ENCODE measurements at regions not wholly inside any gene's neighbourhood (a gene's known extent, or its start where the extent isn't known, plus 50 kb on each side); places are given as distances from the start of the nearest gene placed in this dataset.

GRCh38 chr12:34602213-34602940 lies 580.1 kb downstream of the ALG10 start:
- H3K4me1 ChIP-seq, result no peaks in the 10 kb centered on the region
- H3K36me3 ChIP-seq, result no peaks in the 10 kb centered on the region
- no peaks in the 10 kb centered on the region for H3K27me3 ChIP-seq (ENCODE audit: low read depth)
- intact Hi-C loops (cut with DNase I), result no loop called here
- TF ChIP-seq, protein P1, sequence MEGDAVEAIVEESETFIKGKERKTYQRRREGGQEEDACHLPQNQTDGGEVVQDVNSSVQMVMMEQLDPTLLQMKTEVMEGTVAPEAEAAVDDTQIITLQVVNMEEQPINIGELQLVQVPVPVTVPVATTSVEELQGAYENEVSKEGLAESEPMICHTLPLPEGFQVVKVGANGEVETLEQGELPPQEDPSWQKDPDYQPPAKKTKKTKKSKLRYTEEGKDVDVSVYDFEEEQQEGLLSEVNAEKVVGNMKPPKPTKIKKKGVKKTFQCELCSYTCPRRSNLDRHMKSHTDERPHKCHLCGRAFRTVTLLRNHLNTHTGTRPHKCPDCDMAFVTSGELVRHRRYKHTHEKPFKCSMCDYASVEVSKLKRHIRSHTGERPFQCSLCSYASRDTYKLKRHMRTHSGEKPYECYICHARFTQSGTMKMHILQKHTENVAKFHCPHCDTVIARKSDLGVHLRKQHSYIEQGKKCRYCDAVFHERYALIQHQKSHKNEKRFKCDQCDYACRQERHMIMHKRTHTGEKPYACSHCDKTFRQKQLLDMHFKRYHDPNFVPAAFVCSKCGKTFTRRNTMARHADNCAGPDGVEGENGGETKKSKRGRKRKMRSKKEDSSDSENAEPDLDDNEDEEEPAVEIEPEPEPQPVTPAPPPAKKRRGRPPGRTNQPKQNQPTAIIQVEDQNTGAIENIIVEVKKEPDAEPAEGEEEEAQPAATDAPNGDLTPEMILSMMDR (IDR thresholded peaks at IDR 0.05), result no peak
- ATAC-seq, result no peak
- H3K4me3 ChIP-seq, result no peak overlapping the region
- no peak overlapping the region for H3K27ac ChIP-seq
- DNase-seq, result peak; percentile 12
- peaks cover 42% of the 10 kb centered on the region for H3K9me3 ChIP-seq

DNA sequence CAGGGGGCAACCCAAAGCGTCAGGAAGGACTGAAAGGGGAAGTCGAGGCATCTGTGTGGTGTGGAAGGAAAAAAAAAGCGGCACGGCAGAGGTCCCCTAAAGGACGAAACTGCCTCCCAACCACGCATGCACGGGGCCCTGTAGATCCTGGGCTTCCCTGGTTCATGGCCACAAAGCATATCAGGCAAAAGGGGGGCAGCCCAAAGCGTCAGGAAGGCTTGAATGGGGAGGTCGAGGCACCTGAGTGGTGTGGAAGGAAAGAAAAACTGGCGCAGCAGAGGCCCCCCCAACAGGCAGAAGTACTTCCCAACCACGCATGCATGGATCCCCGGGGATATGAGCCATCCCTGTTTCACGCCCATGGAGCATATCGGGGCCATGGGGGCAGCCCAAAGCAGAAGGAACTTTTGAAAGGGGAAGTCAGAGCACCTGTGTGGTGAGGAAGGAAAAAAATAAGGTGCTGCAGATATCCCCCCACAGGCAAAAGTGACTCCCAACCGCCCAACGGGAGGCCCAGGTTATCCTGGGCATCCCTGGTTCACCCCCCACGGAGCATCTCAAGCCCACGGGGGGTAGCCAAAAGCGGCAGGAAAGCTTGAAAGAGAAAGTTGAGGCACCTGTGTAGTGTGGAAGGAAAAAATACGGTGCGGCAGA lies 581.2 kb downstream of the ALG10 start:
- Histone ChIP-seq H3K4me3 (no peak overlapping the region), H3K27me3 (ENCODE audit: low read depth) (no peaks in the 10 kb centered on the region), H3K4me1 (no peaks in the 10 kb centered on the region), H3K9me3 (peaks cover 46% of the 10 kb centered on the region), H3K27ac (no peak overlapping the region), H3K36me3 (no peaks in the 10 kb centered on the region)
- TF ChIP-seq, protein P1 (IDR thresholded peaks at IDR 0.05), result no peak
- intact Hi-C loops (cut with DNase I), result no loop called here
- DNase-seq (no peak), ATAC-seq (no peak)

GRCh38 chr12:34604227-34604626 lies 581.9 kb downstream of the ALG10 start:
- peaks cover 46% of the 10 kb centered on the region for H3K9me3 ChIP-seq
- ATAC-seq (no peak), DNase-seq (peak; percentile 33)
- TF ChIP-seq, protein P1 (IDR thresholded peaks at IDR 0.05), result no peak
- intact Hi-C loops (cut with DNase I), result no loop called here
- no peak overlapping the region for H3K4me3 ChIP-seq
- no peaks in the 10 kb centered on the region for H3K36me3 ChIP-seq
- H3K27ac ChIP-seq, result no peak overlapping the region
- no peaks in the 10 kb centered on the region for H3K27me3 ChIP-seq (ENCODE audit: low read depth)
- H3K4me1 ChIP-seq, result no peaks in the 10 kb centered on the region

DNA sequence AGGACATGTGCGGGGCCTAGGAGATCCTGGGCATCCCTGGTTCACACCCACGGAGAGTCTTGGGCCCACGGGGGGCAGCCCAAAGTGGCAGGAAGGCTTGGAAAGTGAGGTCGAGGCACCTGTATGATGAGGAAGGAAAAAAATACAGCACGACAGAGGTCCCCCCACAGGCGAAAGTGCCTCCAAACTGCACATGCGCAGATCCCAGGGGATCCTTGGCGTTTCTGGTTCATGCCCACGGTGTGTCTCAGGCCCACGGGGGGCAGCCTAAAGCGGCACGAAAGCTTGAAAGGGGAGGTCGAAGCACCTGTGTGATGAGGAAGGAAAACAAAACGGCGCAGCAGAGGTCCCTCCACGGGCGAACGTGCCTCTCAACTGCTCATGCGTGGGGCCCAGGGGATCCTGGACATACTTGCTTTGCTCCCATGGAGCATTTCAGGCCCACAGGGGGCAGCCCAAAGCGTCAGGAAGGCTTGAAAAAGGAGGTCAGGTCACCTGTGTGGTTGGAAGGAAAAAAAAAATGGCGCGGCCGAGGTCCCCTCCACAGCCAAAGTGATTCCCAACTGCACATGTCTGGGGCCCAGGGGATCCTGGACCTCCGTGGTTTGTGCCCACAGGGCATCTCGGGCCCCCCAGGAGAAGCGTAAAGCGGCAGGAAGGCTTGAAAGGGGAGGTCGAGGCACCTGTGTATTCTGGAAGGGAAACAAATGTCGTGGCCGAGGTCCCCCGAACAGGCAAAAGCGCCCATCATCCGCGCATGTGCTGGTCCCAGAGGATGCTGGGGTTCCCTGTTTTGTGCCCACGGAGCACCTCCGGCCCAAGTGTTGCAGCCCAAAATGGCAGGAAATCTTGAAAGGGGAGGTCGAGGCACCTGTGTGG lies 582.6 kb downstream of the ALG10 start:
- no peak for ATAC-seq
- no peak overlapping the region for H3K4me3 ChIP-seq

GRCh38 chr12:34605510-34605887 lies 583.2 kb downstream of the ALG10 start:
- DNase-seq, result peak; percentile 20
- Histone ChIP-seq H3K36me3 (no peaks in the 10 kb centered on the region), H3K27me3 (ENCODE audit: low read depth) (no peaks in the 10 kb centered on the region), H3K9me3 (peaks cover 46% of the 10 kb centered on the region), H3K27ac (no peak overlapping the region), H3K4me3 (no peak overlapping the region), H3K4me1 (no peaks in the 10 kb centered on the region)
- ATAC-seq, result no peak
- intact Hi-C loops (cut with DNase I), result no loop called here
- TF ChIP-seq, protein P1 (IDR thresholded peaks at IDR 0.05), result no peak

More for the DNA sequence above, 582.6 kb downstream of the ALG10 start:
- Histone ChIP-seq H3K27me3 (ENCODE audit: low read depth) (no peaks in the 10 kb centered on the region), H3K27ac (no peak overlapping the region), H3K4me1 (no peaks in the 10 kb centered on the region), H3K36me3 (no peaks in the 10 kb centered on the region), H3K9me3 (peaks cover 46% of the 10 kb centered on the region)
- intact Hi-C loops (cut with DNase I), result no loop called here
- peak; percentile 25 for DNase-seq
- TF ChIP-seq, protein P1 (IDR thresholded peaks at IDR 0.05), result no peak
